Dedifferentiated amniotic fluid mesenchymal stem cell (primary cell): ENCODE measurements at regions not wholly inside any gene's neighbourhood (a gene's known extent, or its start where the extent isn't known, plus 50 kb on each side); places are given as distances from the start of the nearest gene placed in this dataset.
"Not testable (repeated sequence)": the region's sequence is repeated elsewhere in the genome, so short reads cannot be mapped to it uniquely, and the experiment has no call there.

Experiments used
- DNase-seq: peaks from one replicate; pipeline ENCODE4 v3.0.0-alpha.2; 2016; ENCODE audit errors: extremely low spot score

- DNase-seq: no peak
Observed at GRCh38 chr13:104571893-104572229, 1505.6 kb upstream of the SLC10A2 start.

DNA sequence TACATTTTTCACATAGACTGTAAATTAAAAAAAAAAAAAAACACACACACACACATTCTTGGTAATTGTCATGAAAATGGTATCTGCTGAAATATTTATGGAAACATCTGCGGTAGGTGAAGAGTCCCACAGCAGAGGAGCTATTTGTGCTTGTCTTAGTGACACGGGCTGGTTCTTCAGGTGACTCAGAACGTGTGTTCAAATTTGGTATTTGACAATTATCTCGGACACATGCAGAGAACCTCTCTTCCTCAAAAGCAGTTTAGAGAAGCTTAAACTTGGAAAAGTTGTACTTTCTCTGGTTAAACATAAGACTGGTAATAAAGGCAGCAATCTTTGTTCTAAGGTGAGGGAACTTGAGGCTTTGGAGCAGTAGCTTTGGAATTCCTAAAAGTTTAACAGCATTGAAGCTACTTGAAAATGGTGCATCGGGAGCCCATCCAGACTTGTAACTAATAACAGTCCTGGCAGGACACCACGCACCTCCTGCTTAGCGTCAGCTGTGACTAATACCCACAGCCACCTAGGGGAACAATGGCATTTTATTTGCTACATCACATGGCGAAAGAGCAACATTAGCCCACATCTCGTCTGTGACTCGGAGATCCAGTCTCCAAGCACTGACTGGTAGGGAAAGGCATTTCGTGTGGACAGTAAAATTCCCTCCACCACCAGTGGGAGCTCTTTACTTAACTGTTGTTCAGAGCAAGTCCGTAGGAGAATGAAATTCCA lies 1505.1 kb upstream of the SLC10A2 start:
- peak; percentile 89 for DNase-seq

DNA sequence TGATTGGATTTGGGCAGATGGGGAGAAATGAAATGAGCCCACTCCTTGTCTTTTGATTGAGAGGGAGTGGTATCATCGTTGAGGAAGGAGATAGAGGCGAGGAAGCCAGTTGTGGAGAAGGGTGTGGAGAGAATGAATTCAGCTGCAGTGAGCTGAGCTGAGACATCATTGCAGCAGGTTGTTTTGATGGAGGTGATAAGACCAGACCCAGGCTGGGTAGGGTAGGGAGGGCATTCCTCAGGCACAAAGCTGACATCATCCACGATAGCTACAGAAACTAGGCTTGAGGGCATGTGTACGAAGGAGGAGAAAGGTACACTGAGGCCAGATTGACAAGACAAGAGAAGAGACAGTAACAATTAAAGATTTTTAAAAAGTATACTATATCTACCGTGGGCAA lies 1500.9 kb upstream of the SLC10A2 start:
- no peak for DNase-seq

GRCh38 chr13:104565888-104566287 lies 1499.7 kb upstream of the SLC10A2 start:
- DNase-seq: no peak

DNA sequence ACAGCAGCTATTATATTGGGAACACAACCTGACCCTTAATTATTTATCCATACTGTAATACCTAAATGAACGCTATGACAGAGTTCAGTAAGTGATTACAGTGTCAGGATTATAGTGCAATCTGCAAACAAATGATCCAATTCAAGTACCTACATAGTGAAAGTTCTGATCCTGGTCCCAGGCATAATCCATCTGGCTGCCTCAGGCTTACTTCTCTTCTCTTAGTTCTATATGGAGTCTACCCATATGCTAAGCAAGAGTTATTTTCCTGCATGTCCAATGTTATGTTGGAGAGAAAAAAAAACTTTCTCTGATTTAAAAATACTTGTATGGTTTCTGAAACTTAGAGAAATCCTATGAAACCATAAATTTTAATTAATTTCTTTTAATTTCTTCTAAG lies 1487.7 kb upstream of the SLC10A2 start:
- no peak for DNase-seq

DNA sequence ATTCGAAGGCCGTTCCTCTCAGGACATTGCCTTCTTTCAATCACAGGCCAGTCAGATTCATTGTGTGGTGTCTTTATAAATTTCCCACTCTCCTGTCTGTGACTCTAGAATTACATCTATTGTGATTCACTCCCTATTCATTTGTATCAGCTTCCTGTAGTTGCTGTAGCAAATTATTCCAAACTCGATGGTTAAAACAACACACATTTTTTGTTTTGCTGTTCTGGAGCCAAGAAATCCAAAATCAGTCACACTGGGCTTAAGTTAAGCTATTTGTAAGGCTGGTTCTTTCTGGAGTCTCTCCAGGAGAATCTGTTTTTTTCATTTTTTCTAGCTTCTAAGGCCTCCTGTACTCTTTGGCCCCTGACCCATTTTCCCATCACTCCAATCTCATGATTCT lies 1487.0 kb upstream of the SLC10A2 start:
- peak; percentile 90 for DNase-seq

- DNase-seq: no peak
Observed at GRCh38 chr13:104534847-104535246, 1468.6 kb upstream of the SLC10A2 start.

- DNase-seq: no peak
Observed at GRCh38 chr13:104532132-104532531, 1465.9 kb upstream of the SLC10A2 start.

GRCh38 chr13:104530741-104531140 lies 1464.5 kb upstream of the SLC10A2 start:
- no peak for DNase-seq

DNA sequence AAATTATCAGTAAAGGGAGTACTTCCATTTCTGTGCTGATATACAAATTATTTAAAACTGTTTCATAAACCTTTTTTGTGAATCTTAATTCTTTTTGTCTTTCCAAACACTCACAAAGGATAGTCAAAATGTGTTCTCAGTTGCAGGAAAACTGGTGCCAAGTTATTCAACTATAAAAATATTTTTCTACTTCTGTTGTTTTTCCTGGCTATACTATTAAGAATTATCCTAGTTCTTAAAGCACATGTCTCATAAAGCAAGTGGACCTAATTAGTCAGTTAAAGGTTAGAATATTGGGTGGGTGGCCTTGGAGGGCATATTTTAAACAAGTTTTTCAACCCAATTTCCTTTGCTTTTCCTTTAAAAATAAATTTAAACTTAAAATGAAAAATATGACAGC lies 1460.3 kb upstream of the SLC10A2 start:
- DNase-seq: no peak

DNA sequence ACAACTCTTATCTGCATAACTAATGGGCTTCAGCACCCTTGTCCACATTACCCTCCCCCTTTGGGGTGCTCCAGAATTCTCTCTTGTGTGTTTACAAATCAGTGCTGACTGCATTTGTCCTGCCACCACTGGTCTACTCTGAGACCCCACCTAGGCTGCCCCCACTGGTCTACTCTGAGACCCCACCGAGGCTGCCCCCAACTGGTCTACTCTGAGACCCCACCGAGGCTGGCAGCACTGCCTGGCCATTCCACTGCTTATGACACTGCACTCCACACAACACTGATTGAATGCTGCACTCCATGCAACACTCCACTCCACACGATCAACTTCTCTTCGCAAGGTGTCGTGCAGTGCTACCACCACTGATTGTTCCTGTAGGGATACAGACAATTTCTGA lies 1459.2 kb upstream of the SLC10A2 start:
- no peak for DNase-seq

DNA sequence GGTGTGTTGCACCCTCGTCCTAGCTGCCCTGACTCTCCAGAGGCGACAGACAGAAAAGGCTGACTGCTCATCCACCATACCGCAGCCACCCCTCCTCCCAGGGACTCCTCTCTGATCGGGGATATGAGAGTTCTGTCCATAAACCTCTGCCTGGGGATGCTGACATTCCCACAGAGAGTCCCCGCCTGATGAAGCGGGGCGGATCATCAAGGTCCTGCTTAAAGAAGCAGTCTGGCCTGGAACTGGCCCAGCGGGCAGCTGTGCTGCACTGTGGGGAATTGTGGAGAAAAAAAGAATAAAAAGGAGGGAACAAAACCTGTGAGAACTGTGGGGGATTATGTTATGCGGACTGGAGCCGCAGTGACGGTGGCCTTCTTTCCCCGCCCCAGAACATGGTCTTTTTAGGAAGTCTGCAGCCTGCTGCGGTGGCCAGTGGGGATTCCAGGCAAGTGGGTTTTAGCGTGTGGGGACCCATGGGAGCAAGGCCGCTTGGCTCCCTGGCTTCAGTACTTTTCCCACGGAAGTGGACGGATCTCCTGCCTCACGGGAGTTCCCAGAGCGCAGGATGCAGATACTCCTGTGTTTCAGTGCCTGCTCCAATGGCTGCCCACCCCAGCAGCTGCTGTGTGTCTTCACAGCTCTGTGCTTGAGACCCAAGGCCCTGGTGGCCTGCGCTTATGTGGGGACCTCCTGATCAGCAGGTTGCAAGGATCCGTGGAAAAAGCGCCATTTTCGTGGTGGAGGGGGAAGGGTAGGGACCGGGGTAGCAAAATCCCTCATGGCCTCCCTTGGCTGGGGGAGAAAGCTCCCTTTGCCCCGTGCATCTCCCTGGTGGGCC lies 1456.2 kb upstream of the SLC10A2 start:
- no peak for DNase-seq

GRCh38 chr13:104510422-104510821 lies 1444.2 kb upstream of the SLC10A2 start:
- no peak for DNase-seq

- DNase-seq: not testable (repeated sequence)
Observed at GRCh38 chr13:104493502-104493901, 1427.3 kb upstream of the SLC10A2 start.

DNA sequence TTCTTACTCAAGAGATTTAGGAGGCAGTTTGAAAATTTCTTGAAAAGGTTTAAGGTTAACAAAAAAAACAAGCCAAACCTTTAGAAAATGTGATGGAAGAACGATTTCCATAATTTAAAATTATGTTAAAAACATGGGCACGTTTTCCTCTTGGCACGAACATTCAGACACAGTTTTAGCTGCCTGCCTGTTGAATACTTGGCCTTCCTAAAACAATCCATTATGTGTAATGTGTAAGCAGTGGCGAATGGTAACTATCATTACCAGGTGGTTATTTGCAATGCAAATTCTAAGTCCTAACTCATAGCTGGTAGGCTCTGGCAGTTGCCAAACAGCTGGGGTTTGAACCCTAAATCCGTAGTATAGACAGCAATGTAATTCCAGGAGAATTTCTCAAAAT lies 1425.7 kb upstream of the SLC10A2 start:
- DNase-seq: no peak

DNA sequence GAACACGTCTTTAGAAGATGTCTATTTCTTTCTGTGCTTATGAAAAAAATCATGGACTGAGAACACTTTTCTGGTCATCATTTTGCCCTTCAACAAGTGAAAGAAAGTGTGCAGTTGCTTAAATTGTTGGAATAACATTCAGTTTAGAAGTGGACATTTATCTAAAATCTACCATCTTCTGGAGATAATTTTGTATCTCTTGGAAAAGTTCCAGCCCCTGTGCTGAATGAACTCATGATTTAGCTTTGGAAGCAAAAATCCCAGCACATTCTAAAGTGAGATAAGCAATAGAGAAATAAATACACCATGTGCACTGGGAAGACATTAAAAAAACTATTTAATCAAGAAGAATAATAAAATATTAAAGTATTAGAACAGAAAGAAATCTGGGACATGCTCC lies 1420.8 kb upstream of the SLC10A2 start:
- DNase-seq: no peak

GRCh38 chr13:104485571-104485970 lies 1419.4 kb upstream of the SLC10A2 start:
- no peak for DNase-seq

DNA sequence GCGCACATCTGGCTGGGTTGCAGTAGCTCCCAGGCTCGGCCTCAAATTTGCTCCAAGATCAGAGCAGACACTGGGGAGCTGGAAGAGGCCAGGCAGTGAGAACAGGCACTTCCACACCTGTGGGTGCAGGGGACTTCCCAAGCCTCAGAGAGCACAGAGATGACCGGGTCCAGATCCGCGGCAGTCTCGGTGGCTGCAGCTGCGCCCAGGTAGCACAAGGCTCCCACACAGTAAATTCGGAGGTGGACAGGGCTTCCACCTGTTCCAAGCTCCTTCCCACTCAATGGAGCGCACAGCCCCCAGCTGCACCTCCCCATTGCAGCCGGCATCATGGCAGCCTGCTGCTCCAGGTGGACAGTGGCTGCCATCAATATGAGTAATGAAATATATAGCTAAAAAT lies 1417.4 kb upstream of the SLC10A2 start:
- no peak for DNase-seq

DNA sequence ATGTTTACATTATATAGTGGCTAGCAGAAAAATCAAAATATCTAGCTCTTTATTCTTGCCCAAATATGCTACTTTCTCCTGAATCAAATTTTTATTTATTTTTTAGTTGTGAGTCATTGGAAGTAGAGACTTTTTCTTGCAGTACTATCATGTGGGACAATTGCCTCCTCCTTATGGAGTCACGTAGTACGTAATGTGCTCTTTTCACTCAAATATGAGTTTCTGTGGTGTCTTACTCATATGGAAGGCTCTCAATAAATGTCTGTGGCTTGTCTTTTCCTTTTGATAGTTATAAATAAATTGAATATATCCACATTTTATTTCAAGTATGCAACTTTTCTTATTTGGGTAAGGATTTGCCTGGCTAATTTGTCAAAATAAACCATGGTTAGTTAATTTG lies 1411.0 kb upstream of the SLC10A2 start:
- no peak for DNase-seq

GRCh38 chr13:104473936-104474335 lies 1407.7 kb upstream of the SLC10A2 start:
- no peak for DNase-seq

DNA sequence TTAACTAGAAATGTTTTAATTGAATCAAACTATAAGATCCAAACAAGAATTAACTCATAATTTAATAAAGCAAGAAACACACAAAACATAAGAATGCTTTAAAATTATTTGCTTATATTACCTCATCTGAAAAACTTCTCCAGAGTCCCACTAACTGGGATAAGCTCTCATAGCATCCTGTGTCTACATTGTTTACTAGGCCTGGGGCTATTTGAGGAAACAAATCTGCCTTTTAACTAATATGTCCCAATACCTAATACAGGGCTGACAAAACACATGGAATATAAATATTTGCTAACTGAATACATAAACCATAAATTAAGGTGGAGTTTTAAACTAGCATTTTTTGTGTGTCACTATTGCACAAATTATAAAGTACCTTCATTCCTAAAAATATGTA lies 1399.8 kb upstream of the SLC10A2 start:
- no peak for DNase-seq

- no peak for DNase-seq
Observed at GRCh38 chr13:104461049-104461448, 1394.8 kb upstream of the SLC10A2 start.

DNA sequence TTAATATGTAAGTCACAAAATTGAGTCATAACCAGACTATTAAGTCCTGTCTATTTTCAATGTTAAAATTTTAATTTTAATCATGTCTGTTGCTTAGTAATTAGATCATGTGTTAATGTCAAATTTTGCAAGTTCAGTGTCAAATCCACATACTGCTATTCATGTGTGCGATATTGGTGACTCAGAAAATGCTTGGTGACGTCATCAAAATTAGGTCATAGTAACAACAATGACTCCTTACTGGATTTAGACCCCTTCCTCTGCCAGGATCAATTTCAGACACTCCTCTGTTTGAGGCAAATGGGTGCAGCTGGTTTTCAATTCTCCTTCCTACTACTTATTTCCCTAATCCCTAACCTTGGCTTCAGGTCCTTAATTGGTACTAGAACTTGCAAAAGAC lies 1394.3 kb upstream of the SLC10A2 start:
- no peak for DNase-seq
